Stimulated activated CD4-positive, alpha-beta T cell treated with anti-CD3 and anti-CD28 coated beads, Interleukin-2, amount 100 ng/mL, for 4 hours (primary cell): ENCODE measurements at regions not wholly inside any gene's neighbourhood (a gene's known extent, or its start where the extent isn't known, plus 50 kb on each side); places are given as distances from the start of the nearest gene placed in this dataset.
"Not testable (repeated sequence)": the region's sequence is repeated elsewhere in the genome, so short reads cannot be mapped to it uniquely, and the experiment has no call there.

Experiments
- DNase-seq: peaks from one replicate; pipeline ENCODE4 v3.0.0-alpha.2; 2020; ENCODE audit warnings: low read depth

DNA sequence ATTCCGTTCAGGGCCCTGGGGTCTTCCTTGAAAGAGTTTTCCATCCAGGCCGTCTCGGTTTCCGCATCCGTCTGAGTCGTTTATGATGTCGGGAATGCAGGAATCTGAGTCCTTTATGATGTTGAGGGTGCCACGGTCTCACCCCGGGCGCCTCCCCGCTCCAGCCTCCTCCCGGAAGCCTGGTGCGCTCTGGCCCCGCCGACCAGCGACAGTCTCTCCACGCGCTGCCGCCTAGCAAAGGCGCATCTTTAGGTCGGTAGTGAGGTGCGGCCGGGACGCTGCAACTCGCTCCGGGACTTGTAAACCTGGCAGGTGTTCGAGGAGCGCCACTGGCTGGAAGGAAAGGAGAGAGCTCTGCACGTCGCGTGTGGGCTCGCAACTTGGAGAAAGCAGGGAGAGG is 132.6 kb downstream of the FAM72C start:
- not testable (repeated sequence) for DNase-seq

DNA sequence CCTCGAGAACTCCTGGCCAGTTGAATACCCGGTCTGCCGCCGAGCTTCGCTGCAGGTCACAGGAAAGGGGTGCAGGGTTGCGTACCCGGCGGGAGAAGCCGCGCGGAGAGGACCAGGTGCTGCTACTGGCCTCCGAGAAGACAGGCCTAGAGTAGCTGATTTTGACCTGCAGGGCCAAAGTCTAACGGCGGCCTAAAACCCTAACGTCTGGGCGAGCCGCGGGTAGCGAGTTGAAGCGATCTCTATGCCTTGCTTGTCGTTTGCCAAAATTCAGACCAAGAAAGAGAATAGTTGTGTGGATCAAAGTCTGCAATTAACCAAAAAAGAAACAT is 133.2 kb downstream of the FAM72C start:
- DNase-seq, result not testable (repeated sequence)

DNA sequence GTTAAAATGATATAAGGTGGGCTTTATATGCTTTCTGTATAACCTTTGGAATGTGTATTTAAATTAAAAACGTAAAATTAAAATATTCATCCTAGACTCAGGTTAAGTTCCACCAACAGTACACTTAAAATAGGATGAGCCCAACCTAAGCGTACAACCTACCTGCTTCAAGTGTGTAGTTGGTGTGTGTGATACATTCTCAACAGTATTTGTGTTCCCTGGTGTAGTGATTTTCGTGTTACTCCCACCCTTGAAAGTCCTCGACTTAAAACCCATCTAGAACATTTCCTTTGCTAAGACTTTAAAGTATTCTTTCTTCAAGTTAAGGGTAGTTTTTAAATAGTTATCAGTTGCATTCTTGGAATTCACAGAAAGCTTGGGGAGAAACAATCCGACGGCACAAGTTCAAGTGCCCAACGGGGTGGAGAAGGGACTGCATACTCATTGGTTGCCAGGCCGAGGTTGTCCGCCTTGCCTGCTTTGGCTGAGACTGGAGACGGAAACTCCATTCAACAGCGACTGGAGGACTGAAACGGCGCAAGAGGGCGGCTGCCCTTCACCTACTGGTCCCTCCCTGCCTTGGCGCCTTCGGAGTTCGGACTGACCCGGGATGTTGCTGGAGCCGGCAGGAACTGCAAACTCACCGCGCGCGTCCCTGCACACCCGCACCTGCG is 133.7 kb downstream of the FAM72C start:
- not testable (repeated sequence) for DNase-seq

DNA sequence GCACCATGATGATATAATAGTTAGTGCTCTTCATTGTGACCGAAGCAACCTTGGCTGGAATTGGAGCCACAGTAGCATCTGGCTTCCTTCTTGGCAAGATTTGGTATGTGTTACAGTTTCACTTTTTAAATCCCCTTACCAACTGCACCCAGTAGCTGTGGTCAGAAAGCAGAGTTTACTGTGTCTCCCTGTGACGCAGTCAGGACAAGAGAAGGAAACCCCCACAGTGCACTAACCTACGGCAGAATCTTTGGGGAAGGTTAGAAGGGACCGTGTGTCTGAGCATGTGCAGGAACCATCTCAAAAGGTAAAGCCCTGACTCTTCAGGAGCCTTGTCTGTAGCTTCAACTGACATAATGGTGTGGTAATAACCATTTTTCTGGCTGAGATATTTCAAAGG is 138.4 kb downstream of the FAM72C start:
- not testable (repeated sequence) for DNase-seq

DNA sequence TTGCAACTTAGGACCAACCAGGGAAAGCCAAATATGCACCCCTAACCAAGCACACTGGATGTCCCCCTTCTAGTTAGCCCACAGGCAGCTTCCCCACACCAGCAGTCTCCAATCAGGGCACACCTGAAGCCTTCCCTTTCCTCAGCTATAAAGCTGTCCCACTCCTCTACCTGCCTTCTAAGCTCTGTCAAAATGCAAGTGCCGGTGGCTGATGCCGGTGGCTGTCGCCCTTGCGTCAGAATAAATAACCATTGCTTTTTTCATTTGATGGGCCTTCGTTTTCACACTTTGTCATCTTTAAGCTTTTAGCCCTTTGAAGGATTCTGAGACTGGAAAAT is 139.4 kb downstream of the FAM72C start:
- DNase-seq, result not testable (repeated sequence)

DNA sequence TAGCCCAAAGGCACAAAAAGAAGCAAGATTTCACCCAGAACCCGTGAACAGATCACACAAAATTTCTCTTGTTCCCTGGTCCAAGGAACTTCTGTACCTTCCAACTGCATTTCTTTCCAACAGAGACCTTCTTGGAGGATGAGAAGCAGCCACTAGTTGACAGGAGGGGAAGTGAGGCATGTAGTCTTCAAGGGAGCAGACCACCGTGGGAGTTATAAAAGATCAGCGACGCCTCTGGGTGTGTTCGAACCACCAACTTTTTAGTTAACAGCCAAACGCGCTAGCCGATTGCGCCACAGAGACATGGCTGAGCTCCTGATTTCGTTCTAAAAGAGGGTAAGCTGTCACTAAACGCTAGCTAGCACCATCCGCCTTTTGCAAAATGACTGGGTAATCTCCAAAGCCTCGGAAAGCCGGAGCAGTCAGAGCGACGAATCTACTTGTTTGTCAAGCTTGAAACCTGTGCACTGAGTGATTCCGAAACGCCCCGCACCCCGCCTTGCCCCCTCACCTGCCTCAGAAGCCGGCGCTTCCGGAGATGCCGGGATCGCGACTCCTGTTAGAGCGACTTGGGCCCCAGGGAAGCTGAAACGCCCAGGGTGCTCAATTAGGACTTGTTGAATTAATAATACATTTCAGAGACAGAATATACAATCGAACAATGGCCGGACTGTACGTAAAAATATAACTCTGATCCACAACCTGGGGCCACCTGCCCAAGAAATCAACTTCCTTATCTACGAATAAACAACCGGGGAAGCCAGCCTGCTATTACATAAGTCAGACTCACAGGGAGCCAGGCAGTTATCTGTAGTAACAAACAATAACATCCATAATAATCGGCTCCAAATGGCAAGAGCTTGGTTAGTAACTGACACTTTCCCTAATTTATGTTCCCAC is 140.1 kb downstream of the FAM72C start:
- not testable (repeated sequence) for DNase-seq

DNA sequence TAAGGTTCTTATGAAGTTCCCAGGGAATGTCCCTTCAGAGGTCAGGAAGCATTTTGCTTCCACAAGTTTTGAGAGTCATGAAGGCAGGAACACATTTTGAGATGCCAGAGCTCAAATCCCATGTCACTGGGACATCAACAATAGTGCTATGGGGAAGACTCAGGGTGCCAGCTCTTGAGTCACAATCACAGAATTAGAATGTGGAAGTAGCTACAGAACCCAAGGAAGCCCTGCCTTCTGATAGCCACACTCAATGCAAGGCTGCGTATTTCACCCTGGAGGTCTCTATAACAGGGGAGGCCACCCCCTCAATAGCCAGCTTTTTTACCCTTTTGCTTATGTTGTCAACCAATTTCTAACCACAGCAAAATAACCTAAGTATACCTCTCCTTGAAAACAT is 145.6 kb downstream of the FAM72C start:
- not testable (repeated sequence) for DNase-seq

DNA sequence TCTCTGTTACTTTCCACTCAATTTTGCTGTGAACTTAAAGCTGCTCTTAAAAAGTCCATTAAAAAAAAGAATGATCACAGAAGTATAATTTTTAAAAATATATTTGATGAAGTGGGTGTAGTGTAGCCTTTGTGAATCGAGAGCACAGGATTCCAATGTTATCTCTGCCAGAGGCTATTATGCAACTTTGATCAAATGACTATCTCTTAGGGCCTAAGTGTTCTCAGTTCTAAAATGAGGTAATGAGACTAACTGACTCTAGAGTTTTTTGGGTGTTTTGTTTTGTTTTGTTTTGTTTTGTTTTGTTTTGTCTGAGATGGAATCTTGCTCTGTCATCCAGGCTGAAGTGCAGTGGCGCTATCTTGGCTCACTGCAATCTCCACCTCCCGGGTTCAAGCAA is 147.5 kb downstream of the FAM72C start:
- not testable (repeated sequence) for DNase-seq

DNA sequence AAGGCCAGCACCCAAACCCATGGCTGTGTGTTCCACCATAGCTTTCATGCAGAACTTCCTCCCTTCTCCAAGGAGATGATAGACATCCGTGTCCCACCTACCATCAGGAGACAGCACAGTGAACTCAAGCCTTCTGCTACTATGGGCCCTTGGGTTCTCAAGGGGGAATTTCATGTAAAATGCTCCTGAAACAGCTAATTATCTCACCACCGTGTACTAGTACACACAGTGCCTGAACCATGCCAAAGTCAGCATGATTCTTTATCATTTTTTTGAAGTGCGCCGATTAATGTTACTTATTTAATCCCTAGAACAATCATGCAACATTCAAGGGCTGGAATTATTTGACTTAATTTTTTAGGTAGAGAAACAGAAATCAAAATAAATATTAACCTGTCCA is 151.7 kb downstream of the FAM72C start:
- not testable (repeated sequence) for DNase-seq

DNA sequence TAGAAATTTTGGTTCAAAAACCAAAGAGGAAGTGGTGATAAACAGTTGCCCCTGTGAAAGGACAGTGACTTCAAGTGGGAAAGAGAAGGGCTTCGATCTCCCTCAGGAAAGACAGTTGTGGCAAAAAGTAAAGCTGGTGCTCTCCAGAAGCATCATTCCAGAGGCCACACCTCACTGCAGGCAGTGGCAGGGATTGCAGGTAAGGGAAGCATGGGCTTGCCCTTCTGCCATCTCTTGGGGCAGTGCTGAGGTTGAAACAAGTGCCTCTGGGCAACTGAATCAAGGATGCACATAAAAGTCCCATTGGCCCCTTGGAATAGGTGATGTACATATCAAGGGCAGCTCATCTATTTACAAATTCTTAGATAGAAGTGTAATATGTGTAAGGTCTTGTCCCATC is 155.4 kb downstream of the FAM72C start:
- not testable (repeated sequence) for DNase-seq

DNA sequence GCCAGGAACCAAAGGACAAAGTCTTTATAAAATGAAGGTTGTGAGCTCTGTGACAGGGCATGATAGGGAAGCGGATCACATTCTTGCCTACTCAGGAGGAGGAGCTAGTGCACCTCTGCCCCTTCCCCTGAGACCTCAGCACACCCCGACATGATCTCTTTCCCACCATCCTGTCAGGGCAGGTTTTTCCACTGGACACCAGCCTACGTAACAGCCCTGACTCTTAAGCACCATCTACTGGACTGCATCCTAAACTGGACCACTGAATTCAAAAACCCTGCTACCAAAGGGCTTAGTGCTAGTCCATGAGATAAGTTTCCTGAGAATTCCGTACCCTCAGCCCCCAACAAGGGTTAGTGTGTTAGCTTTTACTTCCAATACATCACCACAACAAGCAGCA is 166.4 kb downstream of the FAM72C start:
- not testable (repeated sequence) for DNase-seq

DNA sequence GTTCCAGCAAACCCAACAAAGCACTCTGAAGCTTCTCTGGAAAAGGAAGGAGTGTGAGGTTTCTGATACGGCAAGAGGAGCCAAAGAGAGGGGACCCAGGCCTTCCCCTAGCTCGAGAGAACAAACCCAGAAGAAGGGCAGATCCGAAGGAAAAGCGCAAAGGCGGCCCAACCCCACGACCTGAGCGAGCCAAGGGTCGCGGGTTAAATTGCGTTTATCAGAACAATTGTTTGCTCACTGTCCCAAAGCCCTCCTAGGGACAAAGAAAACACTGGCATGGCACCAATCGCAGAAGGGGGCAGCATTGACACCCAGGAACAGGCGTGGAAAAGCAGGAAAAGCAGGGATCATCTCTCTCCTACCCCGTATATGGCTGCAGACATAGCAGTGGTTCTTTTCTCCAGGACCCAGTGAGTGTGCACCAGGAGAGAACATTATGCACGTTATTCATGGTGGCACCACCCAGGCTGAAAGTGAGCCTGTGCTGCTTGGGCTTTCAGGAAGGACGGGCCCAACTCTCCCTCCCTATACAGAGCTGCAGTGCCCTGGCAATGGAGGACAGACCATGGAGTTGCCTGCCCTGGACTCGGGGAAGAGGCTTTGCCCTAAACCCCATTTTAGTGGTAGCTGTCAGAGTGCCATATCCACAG is 167.0 kb downstream of the FAM72C start:
- not testable (repeated sequence) for DNase-seq

DNA sequence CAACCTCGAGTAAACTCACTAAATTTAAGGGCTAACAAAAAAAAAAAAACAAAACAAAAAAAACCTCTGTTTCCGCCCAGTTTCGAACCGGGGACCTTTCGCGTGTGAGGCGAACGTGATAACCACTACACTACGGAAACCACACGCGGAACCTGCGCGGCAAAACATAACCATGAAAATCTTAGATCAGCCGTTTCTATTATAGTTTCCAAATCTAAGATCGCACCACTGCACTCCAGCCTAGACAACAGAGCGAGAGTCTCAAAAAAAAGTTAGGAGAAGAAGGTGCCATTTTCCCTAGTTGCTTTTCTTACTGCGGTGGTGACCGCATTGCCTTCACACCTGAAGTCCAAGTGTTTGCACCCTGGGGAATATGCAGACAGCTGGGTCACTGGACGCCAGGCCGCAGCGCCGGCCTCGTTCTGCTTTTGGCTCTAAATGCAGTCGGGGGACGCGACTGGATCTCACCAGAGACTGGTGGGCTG is 167.8 kb downstream of the FAM72C start:
- DNase-seq, result not testable (repeated sequence)

DNA sequence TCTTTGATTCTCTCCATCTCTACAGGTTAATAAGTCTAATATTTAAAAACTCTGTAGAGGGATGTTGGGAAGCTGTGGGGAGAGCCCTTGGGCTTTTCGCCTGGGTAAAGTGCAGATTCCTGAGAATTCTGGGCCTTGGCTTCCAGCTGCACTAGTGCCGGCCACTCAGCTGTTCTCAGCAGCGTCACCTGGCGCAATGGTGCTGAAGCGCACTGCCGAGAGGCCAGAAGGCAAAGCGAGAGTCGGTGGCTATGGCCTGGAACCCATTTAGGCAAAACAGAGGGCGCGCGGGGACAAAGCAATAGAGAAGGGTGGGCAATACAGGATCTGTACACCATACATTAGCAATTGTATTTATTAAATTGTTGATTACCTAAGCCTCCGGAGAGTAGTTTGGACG is 168.7 kb downstream of the FAM72C start:
- not testable (repeated sequence) for DNase-seq

DNA sequence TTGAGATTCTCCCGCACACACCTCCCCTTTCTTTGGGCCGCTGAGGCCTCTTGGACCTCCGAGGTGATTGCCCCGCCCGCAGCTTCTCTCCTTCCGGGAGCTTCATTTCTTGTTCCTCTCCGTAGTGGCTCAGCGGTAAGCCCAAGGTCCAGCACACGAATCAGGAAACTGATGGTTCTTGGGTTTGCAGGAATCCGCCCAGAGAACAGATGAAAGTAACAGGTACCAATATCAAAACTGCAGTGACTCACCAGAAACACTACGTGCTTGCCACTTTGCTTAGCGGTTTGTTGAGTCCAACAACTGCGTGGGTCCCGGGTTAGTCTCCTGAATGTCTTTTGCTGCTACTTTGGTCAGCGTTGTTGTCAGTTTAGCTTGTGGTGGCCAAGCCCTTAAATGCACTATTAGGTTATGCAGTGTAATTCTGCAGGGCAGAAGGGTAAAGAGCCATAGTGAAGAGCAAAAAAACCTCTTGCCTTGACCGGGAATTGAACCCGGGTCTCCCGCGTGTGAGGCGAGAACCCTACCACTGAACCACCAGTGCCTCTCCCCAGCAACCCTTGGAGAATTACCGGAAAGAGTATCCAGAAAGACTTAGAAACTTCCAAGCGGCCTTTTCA is 172.1 kb downstream of the FAM72C start:
- DNase-seq, result not testable (repeated sequence)

DNA sequence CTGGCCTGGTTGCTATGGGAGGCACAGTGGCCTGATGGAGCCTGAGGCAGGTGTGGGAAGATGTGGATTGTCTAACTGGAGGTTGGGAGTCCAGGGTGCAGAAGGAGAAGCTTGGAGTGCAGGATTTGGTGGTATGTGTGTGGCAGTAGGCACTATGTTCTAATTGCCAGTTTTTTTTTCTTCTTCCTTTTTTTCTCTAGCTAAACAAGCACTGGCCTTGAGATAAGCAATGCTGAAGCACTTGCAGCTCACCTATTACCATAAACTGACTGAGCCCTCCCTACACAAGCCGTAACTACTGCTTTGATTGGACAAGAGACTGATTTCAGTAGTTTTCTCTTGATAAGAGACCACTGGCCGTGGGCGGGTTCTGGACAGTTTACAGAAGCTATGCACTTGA is 175.4 kb downstream of the FAM72C start:
- DNase-seq, result not testable (repeated sequence)

DNA sequence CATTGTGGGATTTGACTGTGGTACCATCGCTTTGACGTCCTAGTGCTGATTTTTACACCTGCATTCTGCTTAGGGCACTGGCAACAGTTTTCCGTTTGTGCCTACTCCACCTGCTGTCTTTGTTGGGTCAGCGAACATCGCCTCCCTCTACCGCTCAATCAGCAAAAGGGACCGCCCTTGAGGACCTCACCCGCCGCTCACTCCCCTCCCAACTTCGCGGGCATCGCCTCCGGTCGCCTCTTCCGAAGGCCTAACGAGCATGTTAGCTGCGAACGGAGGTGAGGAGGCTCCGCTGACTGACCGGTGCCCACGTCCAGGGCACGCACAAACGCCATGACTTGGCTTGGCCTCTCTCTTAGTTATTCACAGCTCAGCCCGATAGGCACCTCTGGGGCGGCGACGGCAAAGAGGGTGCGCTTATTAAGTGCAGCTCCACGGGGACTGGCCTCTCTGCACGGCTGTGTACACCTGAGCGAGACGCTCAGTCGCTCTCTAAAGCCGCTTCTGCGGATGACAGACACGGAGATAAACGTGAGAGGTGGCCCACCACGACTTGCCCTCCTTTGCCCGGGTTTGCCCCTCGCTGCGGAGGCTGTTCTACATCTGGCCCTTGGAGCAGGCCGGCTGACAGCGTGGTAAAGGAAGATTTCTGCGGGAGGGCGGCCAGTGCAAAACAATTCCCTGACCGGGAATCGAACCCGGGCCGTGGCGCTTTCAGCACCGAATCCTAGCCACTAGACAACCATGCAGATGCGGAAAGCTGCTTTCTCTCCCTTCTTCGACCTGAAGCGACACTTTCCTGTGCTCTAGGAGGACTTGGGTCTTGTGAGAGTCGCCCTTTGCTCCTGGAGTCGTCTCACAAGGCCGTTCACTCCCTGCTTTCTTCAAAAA is 179.5 kb downstream of the FAM72C start:
- DNase-seq, result not testable (repeated sequence)

DNA sequence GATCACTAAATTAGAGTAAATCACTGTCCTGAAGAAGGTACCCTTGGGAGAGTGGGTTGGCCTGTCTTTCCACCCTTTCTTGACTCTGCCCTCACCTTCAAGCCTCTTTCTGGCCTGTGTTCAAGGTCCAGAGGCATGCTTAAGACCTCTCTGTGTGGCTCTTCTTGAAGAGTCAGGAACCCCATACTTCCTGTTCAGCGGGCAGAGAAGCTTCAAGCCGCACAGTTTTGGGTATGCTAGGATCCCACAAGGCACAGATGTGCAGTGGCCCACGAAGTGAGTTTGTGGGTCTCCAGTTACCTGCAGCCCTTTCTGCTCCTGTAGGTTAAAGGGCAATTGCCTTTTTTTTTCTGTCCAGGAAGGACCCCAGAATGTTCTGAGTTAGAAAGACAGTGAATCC is 185.4 kb downstream of the FAM72C start:
- not testable (repeated sequence) for DNase-seq

DNA sequence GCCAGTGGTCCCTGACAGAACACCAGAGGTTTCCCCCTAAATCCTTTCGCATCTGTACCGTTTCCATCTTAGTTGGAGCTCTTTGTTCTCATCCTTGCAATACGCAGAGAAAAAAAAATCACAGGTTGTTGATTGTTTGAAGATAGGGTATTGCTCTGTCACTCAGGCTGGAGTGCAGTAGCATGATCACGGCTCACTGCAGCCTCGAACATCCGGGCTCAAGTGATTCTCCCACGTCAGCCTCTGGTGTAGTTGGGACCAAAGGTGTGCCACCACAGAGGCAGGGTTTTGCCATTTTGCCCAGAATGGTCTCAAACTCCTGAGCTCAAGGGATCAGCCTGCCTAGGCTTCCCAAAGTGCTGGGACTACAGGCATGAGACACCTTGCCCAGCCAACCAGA is 185.9 kb downstream of the FAM72C start:
- DNase-seq, result not testable (repeated sequence)

DNA sequence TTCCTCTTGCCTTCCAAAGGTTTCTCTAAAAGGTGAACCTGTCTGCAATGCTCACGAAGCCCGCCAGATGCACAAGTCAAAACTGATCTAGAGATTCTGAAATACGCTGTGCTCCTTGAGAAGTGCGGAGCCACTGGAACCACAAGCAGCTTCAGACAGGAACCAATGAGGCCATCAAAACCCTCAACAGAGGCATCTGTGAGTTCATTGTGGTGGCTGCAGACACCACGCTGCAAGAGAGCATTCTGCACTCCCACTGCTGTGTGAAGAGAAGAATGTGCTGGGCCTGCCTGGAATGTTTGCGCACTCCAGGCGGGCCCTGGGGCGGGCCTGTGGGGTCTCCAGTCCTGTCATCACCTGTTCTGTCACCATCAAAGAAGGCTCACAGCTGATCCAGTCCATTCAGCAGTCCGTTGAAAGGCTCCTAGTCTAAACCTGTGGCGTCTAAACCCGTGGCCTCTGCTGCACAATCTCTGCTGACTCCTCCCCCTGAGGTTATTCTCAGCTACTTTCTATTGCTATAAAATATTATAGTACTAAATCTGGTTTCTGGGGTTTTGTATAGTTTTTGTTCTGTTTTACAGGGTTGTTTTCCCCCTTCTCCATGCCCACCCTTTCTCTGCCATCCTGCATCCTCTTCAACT is 187.4 kb downstream of the FAM72C start:
- not testable (repeated sequence) for DNase-seq

DNA sequence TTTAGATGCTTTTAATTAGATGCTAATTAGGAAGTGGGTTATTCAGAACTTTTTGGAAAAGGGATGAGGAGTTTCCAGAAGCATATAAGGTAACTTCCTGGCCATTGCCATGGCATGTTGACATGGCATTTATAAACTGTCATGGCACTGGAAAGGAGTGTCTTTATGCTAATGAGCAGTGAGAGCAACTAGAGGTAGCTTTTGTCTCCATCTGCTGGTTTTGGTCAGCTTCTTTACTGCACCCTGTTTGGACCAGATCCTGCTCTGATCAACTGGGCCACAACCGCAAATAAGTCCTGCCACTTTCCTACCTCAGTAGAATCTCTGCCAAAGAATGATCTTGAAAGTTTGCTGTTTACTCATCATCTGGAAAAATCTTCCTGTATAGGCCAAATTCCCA is 193.6 kb downstream of the FAM72C start:
- DNase-seq, result not testable (repeated sequence)
